WERI-Rb-1 (cell line): ENCODE measurements at regions not wholly inside any gene's neighbourhood (a gene's known extent, or its start where the extent isn't known, plus 50 kb on each side); places are given as distances from the start of the nearest gene placed in this dataset.
"Not testable (repeated sequence)": the region's sequence is repeated elsewhere in the genome, so short reads cannot be mapped to it uniquely, and the experiment has no call there.

Source experiments
- DNase-seq: peaks from one replicate; pipeline ENCODE4 v3.0.0-alpha.2; 2020
- H3K27ac ChIP-seq: fragments of 250-450 bp; sonication (Bioruptor Pico); 2 replicates; pipeline ENCODE4 v1.5.1; 2020; ENCODE audit warnings: mild to moderate bottlenecking, moderate library complexity
- H3K27me3 ChIP-seq: fragments of 250-450 bp; sonication (Bioruptor Pico); 2 replicates; pipeline ENCODE4 v1.5.1; 2021; ENCODE audit warnings: mild to moderate bottlenecking, low read depth, moderate library complexity; ENCODE audit not compliant: insufficient read depth, severe bottlenecking
- H3K36me3 ChIP-seq: fragments of 250-450 bp; sonication (Bioruptor Pico); 2 replicates; pipeline ENCODE4 v1.5.1; 2020; ENCODE audit warnings: mild to moderate bottlenecking, moderate library complexity
- H3K4me3 ChIP-seq: 2 replicates; pipeline ENCODE4 v1.5.1; 2011; ENCODE audit warnings: low read depth, mild to moderate bottlenecking, control low read depth, low read length
- H3K9me3 ChIP-seq: fragments of 250-450 bp; sonication (Bioruptor Pico); 2 replicates; pipeline ENCODE4 v1.5.1; 2021; ENCODE audit warnings: mild to moderate bottlenecking, moderate library complexity; ENCODE audit not compliant: severe bottlenecking
- CTCF ChIP-seq: IDR thresholded peaks from 2 replicates; pipeline ENCODE4 v1.5.1; 2011; ENCODE audit warnings: low read depth, mild to moderate bottlenecking, control low read depth, inconsistent platforms, low read length

- Histone ChIP-seq H3K27me3 (no peaks in the 10 kb centered on the region), H3K9me3 (no peaks in the 10 kb centered on the region), H3K4me3 (no peak overlapping the region), H3K36me3 (no peaks in the 10 kb centered on the region), H3K27ac (no peak overlapping the region)
- no peak for TF ChIP-seq CTCF
- DNase-seq: no peak
Observed at GRCh38 chr5:104891596-104891995, 1329.0 kb upstream of the NUDT12 start.

- no peaks in the 10 kb centered on the region for H3K36me3 ChIP-seq
- no peak overlapping the region for H3K27ac ChIP-seq
- DNase-seq: no peak
- H3K27me3 ChIP-seq: no peaks in the 10 kb centered on the region
- H3K4me3 ChIP-seq: no peak overlapping the region
- no peaks in the 10 kb centered on the region for H3K9me3 ChIP-seq
- no peak for TF ChIP-seq CTCF
Observed at GRCh38 chr5:104890767-104891166, 1328.2 kb upstream of the NUDT12 start.

- Histone ChIP-seq H3K27me3 (no peaks in the 10 kb centered on the region), H3K9me3 (no peaks in the 10 kb centered on the region), H3K36me3 (no peaks in the 10 kb centered on the region), H3K4me3 (no peak overlapping the region), H3K27ac (no peak overlapping the region)
- TF ChIP-seq CTCF: no peak
- no peak for DNase-seq
Observed at GRCh38 chr5:104859437-104859836, 1296.8 kb upstream of the NUDT12 start.

- not testable (repeated sequence) for H3K27ac ChIP-seq, DNase-seq, H3K36me3 ChIP-seq, H3K9me3 ChIP-seq, H3K27me3 ChIP-seq, H3K4me3 ChIP-seq
Observed at GRCh38 chr5:104852099-104852498, 1289.5 kb upstream of the NUDT12 start.

GRCh38 chr5:104845541-104845940 lies 1283.0 kb upstream of the NUDT12 start:
- DNase-seq: no peak
- Histone ChIP-seq H3K36me3 (no peaks in the 10 kb centered on the region), H3K27me3 (no peaks in the 10 kb centered on the region), H3K4me3 (no peak overlapping the region), H3K27ac (no peak overlapping the region), H3K9me3 (no peaks in the 10 kb centered on the region)
- no peak for TF ChIP-seq CTCF

GRCh38 chr5:104843822-104844221 lies 1281.2 kb upstream of the NUDT12 start:
- H3K4me3 ChIP-seq: no peak overlapping the region
- no peaks in the 10 kb centered on the region for H3K9me3 ChIP-seq
- no peak for DNase-seq
- H3K27ac ChIP-seq: no peak overlapping the region
- no peaks in the 10 kb centered on the region for H3K27me3 ChIP-seq
- TF ChIP-seq CTCF: no peak
- H3K36me3 ChIP-seq: no peaks in the 10 kb centered on the region
